GM12874 (cell line): ENCODE measurements at regions not wholly inside any gene's neighbourhood (a gene's known extent, or its start where the extent isn't known, plus 50 kb on each side); places are given as distances from the start of the nearest gene placed in this dataset.

Source experiments
- TF ChIP-seq, protein P1 (sequence below): IDR thresholded peaks from 2 replicates; pipeline ENCODE4 v1.5.1; 2011; ENCODE audit warnings: low read depth, mild to moderate bottlenecking, control low read depth, low read length, moderate library complexity; ENCODE audit not compliant: insufficient read depth

DNA sequence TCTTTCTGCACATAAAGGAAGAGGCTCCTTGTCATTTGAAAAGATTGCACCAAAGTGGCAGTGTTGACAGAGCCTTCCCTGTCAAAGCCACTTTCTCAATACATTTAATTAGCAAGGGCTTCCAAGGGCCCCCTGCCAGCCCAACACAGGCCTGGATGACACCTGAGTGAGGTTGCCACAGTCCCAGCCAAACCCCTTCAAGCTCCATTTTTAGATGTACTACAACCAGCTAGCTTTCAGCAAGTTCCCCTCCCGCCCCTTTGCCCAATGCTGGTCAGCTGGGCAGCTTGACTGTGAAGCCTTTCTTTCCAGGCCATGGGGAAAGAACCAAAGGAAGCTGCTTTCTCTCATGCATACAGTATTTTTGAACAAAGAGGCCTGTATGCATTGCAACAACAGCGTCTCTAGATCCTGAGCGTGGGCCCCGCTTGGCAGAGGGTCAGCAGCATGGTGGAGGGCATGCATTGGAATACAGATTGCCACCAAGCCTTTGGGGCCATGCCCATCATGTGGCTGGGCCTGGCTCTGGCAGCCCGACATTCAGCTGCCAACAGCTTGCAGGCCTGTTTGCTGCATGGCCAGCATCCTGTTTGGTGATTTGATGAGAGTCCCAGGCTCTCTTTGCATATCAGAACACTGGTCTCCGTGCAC is 261.1 kb upstream of the GATB start:
- TF ChIP-seq, protein P1, sequence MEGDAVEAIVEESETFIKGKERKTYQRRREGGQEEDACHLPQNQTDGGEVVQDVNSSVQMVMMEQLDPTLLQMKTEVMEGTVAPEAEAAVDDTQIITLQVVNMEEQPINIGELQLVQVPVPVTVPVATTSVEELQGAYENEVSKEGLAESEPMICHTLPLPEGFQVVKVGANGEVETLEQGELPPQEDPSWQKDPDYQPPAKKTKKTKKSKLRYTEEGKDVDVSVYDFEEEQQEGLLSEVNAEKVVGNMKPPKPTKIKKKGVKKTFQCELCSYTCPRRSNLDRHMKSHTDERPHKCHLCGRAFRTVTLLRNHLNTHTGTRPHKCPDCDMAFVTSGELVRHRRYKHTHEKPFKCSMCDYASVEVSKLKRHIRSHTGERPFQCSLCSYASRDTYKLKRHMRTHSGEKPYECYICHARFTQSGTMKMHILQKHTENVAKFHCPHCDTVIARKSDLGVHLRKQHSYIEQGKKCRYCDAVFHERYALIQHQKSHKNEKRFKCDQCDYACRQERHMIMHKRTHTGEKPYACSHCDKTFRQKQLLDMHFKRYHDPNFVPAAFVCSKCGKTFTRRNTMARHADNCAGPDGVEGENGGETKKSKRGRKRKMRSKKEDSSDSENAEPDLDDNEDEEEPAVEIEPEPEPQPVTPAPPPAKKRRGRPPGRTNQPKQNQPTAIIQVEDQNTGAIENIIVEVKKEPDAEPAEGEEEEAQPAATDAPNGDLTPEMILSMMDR = no peak

DNA sequence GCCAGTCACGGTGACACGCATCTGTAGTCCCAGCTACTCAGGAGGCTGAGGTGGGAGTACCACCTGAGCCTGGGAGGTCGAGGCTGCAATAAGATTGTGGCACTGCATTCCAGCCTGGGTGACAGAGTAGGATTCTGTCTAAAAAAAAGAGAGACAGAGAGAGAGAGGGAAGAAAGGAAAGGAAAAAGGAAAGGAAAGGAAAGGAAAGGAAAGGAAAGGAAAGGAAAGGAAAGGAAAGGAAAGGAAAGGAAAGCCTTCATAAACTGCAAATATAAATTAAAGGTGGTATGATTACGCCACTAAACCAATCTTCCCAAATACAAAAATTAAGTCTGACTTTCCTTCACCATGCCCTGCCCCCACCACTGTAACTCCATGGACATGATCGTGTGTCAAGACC is 259.3 kb upstream of the GATB start:
- TF ChIP-seq, protein P1 = no peak

- TF ChIP-seq, protein P1 = no peak
These were observed 255.5 kb upstream of the GATB start for GRCh38 chr4:152016303-152016620.

DNA sequence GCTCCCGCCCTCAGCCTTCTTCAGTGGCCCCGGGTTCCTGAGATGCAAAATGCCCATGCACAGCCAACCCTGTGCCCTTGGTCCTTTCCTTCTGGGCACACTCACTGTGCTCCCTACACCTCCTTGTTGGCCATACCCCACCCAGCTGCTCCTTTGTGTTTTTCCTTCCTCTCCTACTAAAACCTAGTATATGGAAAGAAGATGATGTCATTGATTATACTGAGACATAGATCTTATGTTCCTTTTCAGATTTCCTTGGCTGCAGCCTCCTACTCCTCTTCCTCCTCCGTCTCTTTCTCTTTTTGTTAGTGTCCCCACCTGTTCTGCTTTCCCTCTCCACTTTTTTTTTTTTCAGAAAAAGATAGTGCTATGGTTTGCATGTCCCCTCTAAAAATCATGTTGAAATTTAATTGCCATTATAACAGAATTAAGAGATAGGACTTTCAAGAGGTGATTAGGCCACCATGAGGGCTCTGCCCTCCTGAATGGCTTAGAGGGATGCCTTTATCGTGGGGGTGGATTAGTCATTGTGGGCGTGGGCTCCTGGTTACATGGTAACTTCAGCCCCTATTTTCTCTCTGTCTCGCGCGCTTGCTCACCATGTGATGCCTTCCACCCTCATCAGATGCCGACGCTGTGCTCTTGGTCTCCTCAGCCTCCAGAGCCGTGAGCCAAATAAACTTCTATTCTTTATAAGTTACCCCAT is 254.9 kb upstream of the GATB start:
- TF ChIP-seq, protein P1 = no peak

GRCh38 chr4:152014280-152014679 is 253.5 kb upstream of the GATB start:
- TF ChIP-seq, protein P1 = no peak

GRCh38 chr4:152011469-152011868 is 250.7 kb upstream of the GATB start:
- TF ChIP-seq, protein P1 = no peak

DNA sequence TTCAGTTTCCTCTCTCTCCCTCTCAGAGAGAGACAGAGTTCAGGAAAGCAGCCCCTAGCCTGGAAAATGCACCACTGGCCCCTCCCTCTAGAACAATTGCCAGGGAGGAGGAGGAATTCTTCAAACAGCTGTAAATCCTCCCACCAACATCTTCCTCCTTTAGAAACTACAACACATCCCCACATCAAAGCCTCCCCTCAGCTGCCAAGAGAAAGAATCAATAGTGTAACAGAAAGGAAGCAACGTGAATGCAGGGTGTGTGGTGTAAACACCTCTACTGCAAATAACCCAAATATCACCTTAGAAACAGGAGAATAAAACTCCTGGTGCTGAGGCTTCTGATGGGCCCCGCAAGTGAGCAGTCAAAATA is 249.9 kb upstream of the GATB start:
- TF ChIP-seq, protein P1 = no peak
